PFSK-1 (cell line): ENCODE measurements at regions not wholly inside any gene's neighbourhood (a gene's known extent, or its start where the extent isn't known, plus 50 kb on each side); places are given as distances from the start of the nearest gene placed in this dataset.

Experiments used
- POLR2AphosphoS5 ChIP-seq: IDR thresholded peaks from 2 replicates; pipeline ENCODE4 v1.6.1; 2012; ENCODE audit warnings: low read depth, mild to moderate bottlenecking, control low read depth, low read length, moderate library complexity
- SIN3A ChIP-seq: IDR thresholded peaks from 2 replicates; pipeline ENCODE4 v1.6.1; 2012; ENCODE audit warnings: mild to moderate bottlenecking, low read length, moderate library complexity, borderline replicate concordance; ENCODE audit not compliant: insufficient read depth
- TAF1 ChIP-seq: IDR thresholded peaks from 2 replicates; pipeline ENCODE4 v1.6.1; 2012; ENCODE audit warnings: low read length, control low read depth, borderline replicate concordance; ENCODE audit not compliant: insufficient read depth
- TF ChIP-seq, protein P1 (sequence below), 2 experiments: IDR thresholded peaks; 2 replicates each; pipeline versions ENCODE4 v1.6.1 to v1.8.0; 2011 to 2012; ENCODE audit warnings: low read depth in 2 of 2, low read length in 2 of 2, control low read depth in 1 of 2, inconsistent platforms in 1 of 2, mild to moderate bottlenecking in 1 of 2, moderate library complexity in 1 of 2; ENCODE audit not compliant: insufficient read depth in 1 of 2

DNA sequence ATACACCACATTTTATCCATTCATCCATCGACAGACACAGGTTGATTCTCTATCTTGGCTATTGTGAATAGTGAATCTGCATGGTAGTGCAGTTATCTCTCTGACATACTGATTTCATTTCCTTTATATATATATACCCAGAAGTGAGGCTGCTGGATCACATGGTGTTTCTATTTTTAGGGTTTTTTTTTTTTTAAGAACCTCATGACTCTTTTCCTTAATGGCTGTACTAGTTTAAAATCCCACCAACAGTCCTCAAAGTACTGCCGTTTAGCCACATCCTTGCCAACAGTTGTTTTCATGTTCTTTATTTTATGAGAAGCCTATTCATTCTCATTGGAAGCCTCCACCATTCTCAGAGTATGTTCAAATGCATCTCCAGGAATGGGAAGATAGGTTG lies 258.7 kb upstream of the SNX7 start:
- TF ChIP-seq, protein P1, sequence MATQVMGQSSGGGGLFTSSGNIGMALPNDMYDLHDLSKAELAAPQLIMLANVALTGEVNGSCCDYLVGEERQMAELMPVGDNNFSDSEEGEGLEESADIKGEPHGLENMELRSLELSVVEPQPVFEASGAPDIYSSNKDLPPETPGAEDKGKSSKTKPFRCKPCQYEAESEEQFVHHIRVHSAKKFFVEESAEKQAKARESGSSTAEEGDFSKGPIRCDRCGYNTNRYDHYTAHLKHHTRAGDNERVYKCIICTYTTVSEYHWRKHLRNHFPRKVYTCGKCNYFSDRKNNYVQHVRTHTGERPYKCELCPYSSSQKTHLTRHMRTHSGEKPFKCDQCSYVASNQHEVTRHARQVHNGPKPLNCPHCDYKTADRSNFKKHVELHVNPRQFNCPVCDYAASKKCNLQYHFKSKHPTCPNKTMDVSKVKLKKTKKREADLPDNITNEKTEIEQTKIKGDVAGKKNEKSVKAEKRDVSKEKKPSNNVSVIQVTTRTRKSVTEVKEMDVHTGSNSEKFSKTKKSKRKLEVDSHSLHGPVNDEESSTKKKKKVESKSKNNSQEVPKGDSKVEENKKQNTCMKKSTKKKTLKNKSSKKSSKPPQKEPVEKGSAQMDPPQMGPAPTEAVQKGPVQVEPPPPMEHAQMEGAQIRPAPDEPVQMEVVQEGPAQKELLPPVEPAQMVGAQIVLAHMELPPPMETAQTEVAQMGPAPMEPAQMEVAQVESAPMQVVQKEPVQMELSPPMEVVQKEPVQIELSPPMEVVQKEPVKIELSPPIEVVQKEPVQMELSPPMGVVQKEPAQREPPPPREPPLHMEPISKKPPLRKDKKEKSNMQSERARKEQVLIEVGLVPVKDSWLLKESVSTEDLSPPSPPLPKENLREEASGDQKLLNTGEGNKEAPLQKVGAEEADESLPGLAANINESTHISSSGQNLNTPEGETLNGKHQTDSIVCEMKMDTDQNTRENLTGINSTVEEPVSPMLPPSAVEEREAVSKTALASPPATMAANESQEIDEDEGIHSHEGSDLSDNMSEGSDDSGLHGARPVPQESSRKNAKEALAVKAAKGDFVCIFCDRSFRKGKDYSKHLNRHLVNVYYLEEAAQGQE (IDR thresholded peaks at IDR 0.05; ENCODE audit: insufficient read depth in 1 of 2, low read depth in 2 of 2, low read length in 2 of 2), result no peak
- TF ChIP-seq TAF1, result no peak
- no peak for TF ChIP-seq POLR2AphosphoS5
- no peak for TF ChIP-seq SIN3A
